GM12873 (cell line): ENCODE measurements at regions not wholly inside any gene's neighbourhood (a gene's known extent, or its start where the extent isn't known, plus 50 kb on each side); places are given as distances from the start of the nearest gene placed in this dataset.
A peak's percentile ranks its signal among the peaks of the same experiment; 100 is the strongest.

Experiments used
- CTCF ChIP-seq: IDR thresholded peaks from 2 replicates; pipeline ENCODE4 v1.5.1; 2012; ENCODE audit warnings: low read depth, mild to moderate bottlenecking, moderate library complexity, low read length, control low read depth; ENCODE audit not compliant: insufficient read depth; ENCODE audit errors: missing control alignments

- no peak for TF ChIP-seq CTCF
These were observed 383.4 kb downstream of the ANKRD50 start for GRCh38 chr4:124329134-124329533.

GRCh38 chr4:124330045-124330444, 382.5 kb downstream of the ANKRD50 start:
- no peak for TF ChIP-seq CTCF

- TF ChIP-seq CTCF = no peak
These were observed 380.8 kb downstream of the ANKRD50 start for GRCh38 chr4:124331781-124332180.

GRCh38 chr4:124333466-124333865, 379.1 kb downstream of the ANKRD50 start:
- no peak for TF ChIP-seq CTCF

GRCh38 chr4:124334119-124334518, 378.4 kb downstream of the ANKRD50 start:
- TF ChIP-seq CTCF = peak; percentile 32

GRCh38 chr4:124337874-124338273, 374.7 kb downstream of the ANKRD50 start:
- TF ChIP-seq CTCF = no peak

- TF ChIP-seq CTCF = no peak
These were observed 368.8 kb downstream of the ANKRD50 start for GRCh38 chr4:124343661-124344171.
